Loucy (cell line): ENCODE measurements at regions not wholly inside any gene's neighbourhood (a gene's known extent, or its start where the extent isn't known, plus 50 kb on each side); places are given as distances from the start of the nearest gene placed in this dataset.

Source experiments
- CTCF ChIP-seq: fragments of 200-600 bp; sonication (generic); conservative IDR thresholded peaks from 2 replicates; pipeline ENCODE4 v1.5.1; 2014; ENCODE audit warnings: mild to moderate bottlenecking, antibody characterized with exemption, low read length
- EZH2phosphoT487 ChIP-seq: fragments of 200-600 bp; IDR thresholded peaks from 2 replicates; pipeline ENCODE4 v1.6.1; 2018; ENCODE audit warnings: antibody characterized with exemption, mild to moderate bottlenecking, moderate library complexity, borderline replicate concordance

- TF ChIP-seq CTCF (no peak), EZH2phosphoT487 (no peak)
Measured at GRCh38 chr18:55821219-55821618, 233.2 kb upstream of the TCF4 start.
